SKM-1 treated with dmso at 0.1 percent for 144 hours (cell line): ENCODE measurements at regions not wholly inside any gene's neighbourhood (a gene's known extent, or its start where the extent isn't known, plus 50 kb on each side); places are given as distances from the start of the nearest gene placed in this dataset.
"Not testable (repeated sequence)": the region's sequence is repeated elsewhere in the genome, so short reads cannot be mapped to it uniquely, and the experiment has no call there.

Experiments
- DNase-seq: peaks from one replicate; lab custom pipeline; 2025; ENCODE audit not compliant: unreplicated experiment; lab: John Stamatoyannopoulos, UW

- no peak for DNase-seq
Observed at GRCh38 chr7:65509368-65510186, 135.9 kb downstream of the ZNF92 start.

GRCh38 chr7:65510187-65510538 lies 136.5 kb downstream of the ZNF92 start:
- DNase-seq = not testable (repeated sequence)

- not testable (repeated sequence) for DNase-seq
Observed at GRCh38 chr7:65519751-65520150, 146.1 kb downstream of the ZNF92 start.

GRCh38 chr7:65545465-65546161 lies 172.0 kb downstream of the ZNF92 start:
- DNase-seq = not testable (repeated sequence)

GRCh38 chr7:65549589-65550443 lies 176.2 kb downstream of the ZNF92 start:
- not testable (repeated sequence) for DNase-seq

- DNase-seq = not testable (repeated sequence)
Observed at GRCh38 chr7:65550444-65550809, 176.8 kb downstream of the ZNF92 start.

GRCh38 chr7:65551042-65551441 lies 177.4 kb downstream of the ZNF92 start:
- not testable (repeated sequence) for DNase-seq

- not testable (repeated sequence) for DNase-seq
Observed at GRCh38 chr7:65554553-65555476, 181.2 kb downstream of the ZNF92 start.

GRCh38 chr7:65558584-65558983 lies 184.9 kb downstream of the ZNF92 start:
- DNase-seq = not testable (repeated sequence)

GRCh38 chr7:65561786-65562372 lies 188.2 kb downstream of the ZNF92 start:
- DNase-seq = not testable (repeated sequence)

GRCh38 chr7:65562522-65562921 lies 188.9 kb downstream of the ZNF92 start:
- not testable (repeated sequence) for DNase-seq

- DNase-seq = not testable (repeated sequence)
Observed at GRCh38 chr7:65563333-65563732, 189.7 kb downstream of the ZNF92 start.

GRCh38 chr7:65568226-65568625 lies 194.6 kb downstream of the ZNF92 start:
- DNase-seq = not testable (repeated sequence)

- not testable (repeated sequence) for DNase-seq
Observed at GRCh38 chr7:65570990-65571389, 197.3 kb downstream of the ZNF92 start.

- DNase-seq = not testable (repeated sequence)
Observed at GRCh38 chr7:65572581-65572980, 198.9 kb downstream of the ZNF92 start.

- not testable (repeated sequence) for DNase-seq
Observed at GRCh38 chr7:65576370-65576769, 202.7 kb downstream of the ZNF92 start.

- DNase-seq = not testable (repeated sequence)
Observed at GRCh38 chr7:65582518-65583119, 209.0 kb downstream of the ZNF92 start.

- DNase-seq = not testable (repeated sequence)
Observed at GRCh38 chr7:65602495-65602894, 228.8 kb downstream of the ZNF92 start.

- no peak for DNase-seq
Observed at GRCh38 chr7:65609131-65609530, 235.5 kb downstream of the ZNF92 start.
